Spleen (tissue), 7 donors: ENCODE measurements at regions not wholly inside any gene's neighbourhood (a gene's known extent, or its start where the extent isn't known, plus 50 kb on each side); places are given as distances from the start of the nearest gene placed in this dataset.

Experiments
- POLR2A ChIP-seq, 3 donors: fragments of 450-650 bp; IDR thresholded peaks; one replicate each; pipeline ENCODE4 v1.5.1; 2017; ENCODE audit warnings: antibody characterized with exemption in 3 of 3, mild to moderate bottlenecking in 1 of 3
- POLR2AphosphoS5 ChIP-seq, 3 donors: sonication (generic); formaldehyde crosslinking; IDR thresholded peaks; one replicate each; pipeline ENCODE4 v1.5.1; 2017; ENCODE audit warnings: antibody characterized with exemption in 3 of 3
- TF ChIP-seq, protein P1 (sequence below), 11 experiments: fragments of 200-600 bp in 7 of 11; fragments of 450-650 bp in 4 of 11; sonication (generic) in 4 of 11; IDR thresholded peaks in 8 of 11; conservative IDR thresholded peaks in 3 of 11; 1 replicate in 7 of 11; 2 replicates in 4 of 11; pipeline versions ENCODE4 v1.4.0 to v1.8.0; 2016 to 2021; ENCODE audit warnings: antibody characterized with exemption in 11 of 11, inconsistent platforms in 4 of 11, mild to moderate bottlenecking in 1 of 11
- donor health status: DM: no; HTN: no; CAD: no; lungs with moderate emphysema.
- donor health status: DM: no; HTN: no; CAD: no.
- donor health status: DM: no; HTN: no; CAD: no.

DNA sequence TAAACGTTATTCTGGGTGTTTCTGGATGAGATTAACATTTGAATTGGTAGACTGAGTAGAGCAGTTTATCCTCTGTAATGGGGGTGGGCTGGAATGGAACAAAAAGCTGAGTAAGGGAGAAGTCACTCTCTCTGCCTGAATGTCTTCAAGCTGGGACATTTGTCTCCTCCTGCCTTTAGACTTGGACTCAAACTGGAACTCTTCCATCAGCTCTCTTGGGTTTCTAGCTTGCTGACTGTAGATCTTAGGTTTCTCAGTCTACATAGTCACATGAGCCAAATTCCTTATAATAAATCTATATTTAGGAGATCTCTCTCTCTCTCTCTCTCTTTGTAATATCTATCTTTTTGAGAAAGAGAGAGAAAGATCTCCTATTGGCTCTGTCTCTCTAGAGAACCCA, 553.3 kb upstream of the CDH11 start:
- TF ChIP-seq POLR2AphosphoS5 (IDR thresholded peaks at IDR 0.05) (no peak), POLR2A (IDR thresholded peaks at IDR 0.05) (no peak)
- TF ChIP-seq, protein P1, sequence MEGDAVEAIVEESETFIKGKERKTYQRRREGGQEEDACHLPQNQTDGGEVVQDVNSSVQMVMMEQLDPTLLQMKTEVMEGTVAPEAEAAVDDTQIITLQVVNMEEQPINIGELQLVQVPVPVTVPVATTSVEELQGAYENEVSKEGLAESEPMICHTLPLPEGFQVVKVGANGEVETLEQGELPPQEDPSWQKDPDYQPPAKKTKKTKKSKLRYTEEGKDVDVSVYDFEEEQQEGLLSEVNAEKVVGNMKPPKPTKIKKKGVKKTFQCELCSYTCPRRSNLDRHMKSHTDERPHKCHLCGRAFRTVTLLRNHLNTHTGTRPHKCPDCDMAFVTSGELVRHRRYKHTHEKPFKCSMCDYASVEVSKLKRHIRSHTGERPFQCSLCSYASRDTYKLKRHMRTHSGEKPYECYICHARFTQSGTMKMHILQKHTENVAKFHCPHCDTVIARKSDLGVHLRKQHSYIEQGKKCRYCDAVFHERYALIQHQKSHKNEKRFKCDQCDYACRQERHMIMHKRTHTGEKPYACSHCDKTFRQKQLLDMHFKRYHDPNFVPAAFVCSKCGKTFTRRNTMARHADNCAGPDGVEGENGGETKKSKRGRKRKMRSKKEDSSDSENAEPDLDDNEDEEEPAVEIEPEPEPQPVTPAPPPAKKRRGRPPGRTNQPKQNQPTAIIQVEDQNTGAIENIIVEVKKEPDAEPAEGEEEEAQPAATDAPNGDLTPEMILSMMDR (IDR thresholded peaks at IDR 0.05 in 8 of 11, conservative IDR thresholded peaks at IDR 0.05 in 3 of 11): no peak
